ENCODE measurements at regions not wholly inside any gene's neighbourhood (a gene's known extent, or its start where the extent isn't known, plus 50 kb on each side); places are given as distances from the start of the nearest gene placed in this dataset.

- TF ChIP-seq EZH2 (IDR thresholded peaks at IDR 0.05; ENCODE audit: low read length, missing control alignments) (no peak), CTCF (conservative IDR thresholded peaks at IDR 0.05 in 1 of 2, IDR thresholded peaks at IDR 0.05 in 1 of 2; ENCODE audit: low read depth in 1 of 2, low read length in 2 of 2) (no peak)
Observed at GRCh38 chr7:65749039-65749438, 123.8 kb upstream of the VKORC1L1 start.

Measured in fibroblast of lung (primary cell).